GM12875 (cell line): ENCODE measurements at regions not wholly inside any gene's neighbourhood (a gene's known extent, or its start where the extent isn't known, plus 50 kb on each side); places are given as distances from the start of the nearest gene placed in this dataset.

ENCODE experiments used
- H3K4me3 ChIP-seq: one replicate; pipeline ENCODE4 v1.5.1; 2011; ENCODE audit warnings: low read depth, low read length, control low read depth
- TF ChIP-seq, protein P1 (sequence below): IDR thresholded peaks from 2 replicates; pipeline ENCODE4 v1.5.1; 2011; ENCODE audit warnings: low read depth, mild to moderate bottlenecking, control low read depth, inconsistent platforms, low read length, moderate library complexity, borderline replicate concordance; ENCODE audit not compliant: insufficient read depth

DNA sequence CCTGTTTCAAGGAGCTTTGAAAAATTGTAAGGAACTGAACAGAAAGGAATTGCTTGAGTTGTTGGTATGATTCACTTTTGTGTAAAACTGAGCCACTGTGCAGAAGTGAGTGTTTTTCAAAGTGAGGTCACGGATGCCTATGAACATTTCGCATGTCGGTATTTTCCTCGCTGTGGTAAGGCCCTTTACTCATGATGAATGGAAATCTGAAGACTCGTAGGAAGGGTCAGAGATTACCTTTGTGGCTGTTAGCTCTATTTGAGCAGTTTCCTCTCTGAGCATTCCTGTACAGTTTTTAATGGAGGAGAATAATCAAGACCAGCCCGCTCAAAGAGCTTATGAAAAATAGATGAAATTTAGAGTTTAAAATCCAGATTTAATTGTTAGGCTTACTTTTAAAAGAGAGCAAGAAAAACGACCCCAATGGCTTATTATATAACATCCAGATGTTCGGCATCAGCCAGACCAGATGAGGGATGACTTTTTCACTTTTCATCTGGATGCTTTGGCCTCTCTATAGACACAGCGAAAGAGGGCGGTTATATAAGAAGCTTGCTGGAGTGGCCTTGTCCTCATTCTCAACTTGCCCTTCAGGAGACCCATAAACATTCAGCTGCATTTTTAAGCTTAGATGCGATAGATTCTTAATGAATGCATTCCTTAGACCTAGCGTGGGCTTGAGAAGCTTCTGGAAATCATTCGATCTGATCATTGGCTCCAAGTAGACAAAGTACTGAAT lies 99.5 kb downstream of the CD83 start:
- TF ChIP-seq, protein P1, sequence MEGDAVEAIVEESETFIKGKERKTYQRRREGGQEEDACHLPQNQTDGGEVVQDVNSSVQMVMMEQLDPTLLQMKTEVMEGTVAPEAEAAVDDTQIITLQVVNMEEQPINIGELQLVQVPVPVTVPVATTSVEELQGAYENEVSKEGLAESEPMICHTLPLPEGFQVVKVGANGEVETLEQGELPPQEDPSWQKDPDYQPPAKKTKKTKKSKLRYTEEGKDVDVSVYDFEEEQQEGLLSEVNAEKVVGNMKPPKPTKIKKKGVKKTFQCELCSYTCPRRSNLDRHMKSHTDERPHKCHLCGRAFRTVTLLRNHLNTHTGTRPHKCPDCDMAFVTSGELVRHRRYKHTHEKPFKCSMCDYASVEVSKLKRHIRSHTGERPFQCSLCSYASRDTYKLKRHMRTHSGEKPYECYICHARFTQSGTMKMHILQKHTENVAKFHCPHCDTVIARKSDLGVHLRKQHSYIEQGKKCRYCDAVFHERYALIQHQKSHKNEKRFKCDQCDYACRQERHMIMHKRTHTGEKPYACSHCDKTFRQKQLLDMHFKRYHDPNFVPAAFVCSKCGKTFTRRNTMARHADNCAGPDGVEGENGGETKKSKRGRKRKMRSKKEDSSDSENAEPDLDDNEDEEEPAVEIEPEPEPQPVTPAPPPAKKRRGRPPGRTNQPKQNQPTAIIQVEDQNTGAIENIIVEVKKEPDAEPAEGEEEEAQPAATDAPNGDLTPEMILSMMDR: no peak
- no peak overlapping the region for H3K4me3 ChIP-seq

DNA sequence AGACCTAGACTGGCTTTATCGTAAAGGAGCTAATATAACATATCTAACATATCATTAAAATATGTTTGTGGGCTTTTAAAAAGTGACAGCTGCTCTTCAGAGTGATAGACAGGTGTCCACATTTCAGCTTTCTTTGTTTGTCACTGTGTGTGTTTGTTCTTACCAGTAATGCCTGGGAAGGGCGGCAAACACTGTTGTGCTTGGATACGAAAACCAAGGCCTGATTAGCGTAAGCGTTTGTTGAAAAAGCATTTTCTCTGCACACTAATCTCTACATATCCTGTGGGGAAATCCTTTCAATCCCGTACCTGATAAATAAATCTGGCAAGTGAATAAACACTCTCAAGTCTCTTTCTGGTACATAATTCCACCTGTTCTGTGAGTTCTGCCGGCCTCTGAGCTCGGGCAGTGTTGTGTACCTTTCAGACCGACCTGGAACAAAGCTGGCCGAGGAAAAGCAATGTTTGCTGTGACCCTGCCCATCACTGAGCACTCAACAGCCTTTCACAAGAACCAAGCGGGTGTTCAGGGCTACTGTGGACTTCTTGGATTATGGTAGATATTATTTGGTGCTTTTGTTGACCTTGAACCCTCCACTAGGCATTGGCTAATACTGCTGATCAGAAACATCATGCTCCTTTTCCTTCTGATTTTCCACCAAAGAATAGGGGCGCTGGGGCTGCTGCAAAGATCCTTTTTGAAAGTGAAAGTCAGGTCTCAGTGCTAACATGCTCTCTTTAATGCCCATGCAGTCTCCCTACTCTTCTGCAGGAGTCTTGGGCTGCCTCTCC lies 100.4 kb downstream of the CD83 start:
- TF ChIP-seq, protein P1: no peak
- no peak overlapping the region for H3K4me3 ChIP-seq

- H3K4me3 ChIP-seq: no peak overlapping the region
- TF ChIP-seq, protein P1: no peak
These were observed 100.9 kb downstream of the CD83 start for GRCh38 chr6:14218519-14218800.

- no peak overlapping the region for H3K4me3 ChIP-seq
- TF ChIP-seq, protein P1: no peak
These were observed 104.2 kb downstream of the CD83 start for GRCh38 chr6:14221564-14222279.

DNA sequence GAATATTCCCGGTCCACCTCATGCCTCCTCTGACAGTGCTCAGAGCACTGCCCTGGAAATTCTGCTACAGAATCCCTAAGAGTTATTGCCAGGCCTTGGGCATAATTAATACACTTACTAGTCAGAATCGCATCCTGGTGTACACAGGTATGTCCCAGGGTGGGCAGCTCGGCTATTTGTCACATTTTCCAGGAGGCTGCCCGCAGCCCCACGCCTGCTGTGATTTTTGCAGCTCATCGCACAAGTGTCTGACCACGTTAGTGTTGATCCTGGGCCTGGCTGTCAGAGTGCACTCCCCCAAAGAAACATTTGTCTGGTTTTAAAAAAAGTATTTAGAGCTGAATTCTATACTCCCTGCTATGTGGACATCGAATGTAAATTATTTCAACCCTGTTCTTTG lies 105.4 kb downstream of the CD83 start:
- TF ChIP-seq, protein P1: no peak
- no peak overlapping the region for H3K4me3 ChIP-seq

DNA sequence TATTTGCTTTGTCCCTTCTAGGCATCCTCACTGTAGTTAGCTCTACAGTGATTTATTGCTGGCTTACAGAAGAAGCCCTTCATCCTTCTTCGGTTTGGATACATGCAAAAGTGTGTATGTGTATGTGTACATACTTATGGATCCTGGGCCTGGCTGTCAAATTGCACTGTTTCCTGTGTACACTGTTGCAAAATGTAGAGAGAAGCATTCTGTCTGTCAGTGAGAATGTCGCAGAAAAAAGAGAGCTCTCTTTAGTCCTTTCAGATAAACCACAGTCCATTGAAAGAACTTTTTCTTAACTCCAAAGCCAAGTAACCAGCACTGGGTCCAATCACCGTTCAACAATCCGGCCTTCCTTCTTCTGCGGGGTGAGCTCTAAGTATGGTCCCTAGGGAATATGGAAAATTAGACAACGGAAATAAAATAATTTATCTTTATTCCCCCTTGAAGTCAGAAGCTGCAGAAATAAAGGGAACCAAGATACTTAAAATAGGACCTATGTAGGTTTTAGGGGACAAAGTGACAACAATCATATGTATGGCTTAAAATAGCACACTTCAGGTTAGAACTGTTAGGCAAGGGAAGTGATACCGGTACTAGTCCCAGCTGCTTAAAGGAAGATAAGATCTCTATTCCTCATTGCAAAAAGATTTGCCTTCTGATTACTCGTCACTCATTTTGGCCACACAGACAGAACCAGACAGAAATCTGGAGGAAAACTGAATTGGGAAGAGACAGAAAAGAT lies 107.0 kb downstream of the CD83 start:
- TF ChIP-seq, protein P1: no peak
- H3K4me3 ChIP-seq: no peak overlapping the region
